GDM1 (cell line): ENCODE measurements at regions not wholly inside any gene's neighbourhood (a gene's known extent, or its start where the extent isn't known, plus 50 kb on each side); places are given as distances from the start of the nearest gene placed in this dataset.

Experiments
- DNase-seq: peaks from one replicate; lab custom pipeline; 2025; lab: John Stamatoyannopoulos, UW

- no peak for DNase-seq
These were observed 202.6 kb downstream of the MDFIC start for GRCh38 chr7:115124409-115124939.

GRCh38 chr7:115123441-115123840 is 201.5 kb downstream of the MDFIC start:
- DNase-seq, result no peak

GRCh38 chr7:115122388-115122787 is 200.5 kb downstream of the MDFIC start:
- peak; percentile 11 for DNase-seq

GRCh38 chr7:115117748-115118147 is 195.9 kb downstream of the MDFIC start:
- no peak for DNase-seq

GRCh38 chr7:115116773-115117715 is 195.2 kb downstream of the MDFIC start:
- no peak for DNase-seq

- DNase-seq, result no peak
These were observed 191.9 kb downstream of the MDFIC start for GRCh38 chr7:115113776-115114175.

- no peak for DNase-seq
These were observed 191.2 kb downstream of the MDFIC start for GRCh38 chr7:115113131-115113530.

GRCh38 chr7:115110523-115110922 is 188.6 kb downstream of the MDFIC start:
- no peak for DNase-seq

GRCh38 chr7:115106316-115106715 is 184.4 kb downstream of the MDFIC start:
- no peak for DNase-seq

- no peak for DNase-seq
These were observed 180.8 kb downstream of the MDFIC start for GRCh38 chr7:115102738-115103137.

GRCh38 chr7:115101199-115101598 is 179.3 kb downstream of the MDFIC start:
- DNase-seq, result no peak

- DNase-seq, result no peak
These were observed 178.0 kb downstream of the MDFIC start for GRCh38 chr7:115099906-115100305.

- no peak for DNase-seq
These were observed 175.3 kb downstream of the MDFIC start for GRCh38 chr7:115097175-115097671.

- no peak for DNase-seq
These were observed 174.4 kb downstream of the MDFIC start for GRCh38 chr7:115096262-115096661.

- DNase-seq, result no peak
These were observed 172.3 kb downstream of the MDFIC start for GRCh38 chr7:115094163-115094562.

- no peak for DNase-seq
These were observed 167.0 kb downstream of the MDFIC start for GRCh38 chr7:115088893-115089292.

- DNase-seq, result no peak
These were observed 165.5 kb downstream of the MDFIC start for GRCh38 chr7:115087437-115087836.

- no peak for DNase-seq
These were observed 164.4 kb downstream of the MDFIC start for GRCh38 chr7:115086146-115086841.

- DNase-seq, result no peak
These were observed 163.5 kb downstream of the MDFIC start for GRCh38 chr7:115085421-115085820.

- no peak for DNase-seq
These were observed 162.0 kb downstream of the MDFIC start for GRCh38 chr7:115083935-115084334.

- DNase-seq, result no peak
These were observed 159.9 kb downstream of the MDFIC start for GRCh38 chr7:115081772-115082171.

- DNase-seq, result no peak
These were observed 157.0 kb downstream of the MDFIC start for GRCh38 chr7:115078851-115079250.

GRCh38 chr7:115078386-115078785 is 156.5 kb downstream of the MDFIC start:
- DNase-seq, result no peak
